PC-9 (cell line): ENCODE measurements at regions not wholly inside any gene's neighbourhood (a gene's known extent, or its start where the extent isn't known, plus 50 kb on each side); places are given as distances from the start of the nearest gene placed in this dataset.
"Not testable (repeated sequence)": the region's sequence is repeated elsewhere in the genome, so short reads cannot be mapped to it uniquely, and the experiment has no call there.

Source experiments
- BruUV-seq: library from RNA; stranded (reverse); fragments of 400-500 nt; replicated peaks from 2 replicates; lab custom pipeline; 2021; lab: Mats Ljungman, UMichigan
- CTCF ChIA-PET: fragments of 300-600 bp; sonication (Branson Sonifier 250); formaldehyde crosslinking; loops from one replicate; lab custom pipeline; 2022; ENCODE audit warnings: antibody characterized with exemption; lab: Charles Lee
- POLR2A ChIA-PET: fragments of 300-600 bp; sonication (Branson Sonifier 250); formaldehyde crosslinking; loops from one replicate; lab custom pipeline; 2022; ENCODE audit warnings: antibody characterized with exemption; ENCODE audit not compliant: unreplicated experiment; lab: Charles Lee
- DNase-seq, 2 experiments: peaks; one replicate each; pipeline versions ENCODE4 v3.0.0 to v3.0.0-alpha.2; 2015 to 2022; ENCODE audit warnings: mixed read lengths in 1 of 2
- H2AFZ ChIP-seq: fragments of 200-600 bp; sonication (generic); 2 replicates; pipeline ENCODE4 v1.8.1; 2017; ENCODE audit warnings: antibody characterized with exemption
- H3F3A ChIP-seq: fragments of 200-600 bp; sonication (generic); 2 replicates; pipeline ENCODE4 v1.8.1; 2017; ENCODE audit warnings: antibody characterized with exemption, mild to moderate bottlenecking, low read depth; ENCODE audit not compliant: insufficient read depth
- H3K27ac ChIP-seq: fragments of 200-600 bp; sonication (generic); 2 replicates; pipeline ENCODE4 v1.6.1; 2016; ENCODE audit warnings: mixed run types
- H3K27me3 ChIP-seq: fragments of 200-600 bp; sonication (generic); 2 replicates; pipeline ENCODE4 v1.6.1; 2016; ENCODE audit warnings: low read depth, mixed run types; ENCODE audit not compliant: insufficient read depth
- H3K36me3 ChIP-seq: fragments of 200-600 bp; sonication (generic); 2 replicates; pipeline ENCODE4 v1.6.1; 2016; ENCODE audit warnings: low read depth, mixed run types
- H3K4me1 ChIP-seq: fragments of 200-600 bp; sonication (generic); replicated peaks from 2 replicates; pipeline ENCODE4 v1.6.1; 2016; ENCODE audit warnings: mixed run types; ENCODE audit not compliant: insufficient read depth
- H3K4me2 ChIP-seq: fragments of 200-600 bp; sonication (generic); 2 replicates; pipeline ENCODE4 v1.6.1; 2017; ENCODE audit warnings: mixed run types
- H3K4me3 ChIP-seq: fragments of 200-600 bp; sonication (generic); 2 replicates; pipeline ENCODE4 v1.6.1; 2016; ENCODE audit warnings: mixed run types
- H3K79me2 ChIP-seq: fragments of 200-600 bp; sonication (generic); 2 replicates; pipeline ENCODE4 v1.6.1; 2017; ENCODE audit warnings: low read depth, mixed run types
- H3K9me2 ChIP-seq: fragments of 200-600 bp; sonication (generic); 2 replicates; pipeline ENCODE4 v1.8.1; 2017; ENCODE audit warnings: mild to moderate bottlenecking; ENCODE audit not compliant: insufficient read depth
- H3K9me3 ChIP-seq: fragments of 200-600 bp; sonication (generic); 2 replicates; pipeline ENCODE4 v1.8.1; 2016; ENCODE audit warnings: low read depth; ENCODE audit not compliant: insufficient read depth
- H4K20me1 ChIP-seq: fragments of 200-600 bp; sonication (generic); 2 replicates; pipeline ENCODE4 v1.8.1; 2017; ENCODE audit not compliant: insufficient read depth
- EZH2 ChIP-seq: fragments of 200-600 bp; sonication (generic); IDR thresholded peaks from 2 replicates; pipeline ENCODE4 v1.8.0; 2017; ENCODE audit warnings: antibody characterized with exemption, low read depth
- intact Hi-C: fragments of 100-400 bp; cut with micrococcal nuclease; formaldehyde crosslinking; loops from one replicate; pipeline ENCODE4 v1.10.0; 2022; ENCODE audit not compliant: unreplicated experiment
- TF ChIP-seq, protein P1 (sequence below): fragments of 200-600 bp; sonication (generic); conservative IDR thresholded peaks from 2 replicates; pipeline ENCODE4 v1.6.1; 2017; ENCODE audit warnings: mixed run types, antibody characterized with exemption, mild to moderate bottlenecking, moderate library complexity

DNA sequence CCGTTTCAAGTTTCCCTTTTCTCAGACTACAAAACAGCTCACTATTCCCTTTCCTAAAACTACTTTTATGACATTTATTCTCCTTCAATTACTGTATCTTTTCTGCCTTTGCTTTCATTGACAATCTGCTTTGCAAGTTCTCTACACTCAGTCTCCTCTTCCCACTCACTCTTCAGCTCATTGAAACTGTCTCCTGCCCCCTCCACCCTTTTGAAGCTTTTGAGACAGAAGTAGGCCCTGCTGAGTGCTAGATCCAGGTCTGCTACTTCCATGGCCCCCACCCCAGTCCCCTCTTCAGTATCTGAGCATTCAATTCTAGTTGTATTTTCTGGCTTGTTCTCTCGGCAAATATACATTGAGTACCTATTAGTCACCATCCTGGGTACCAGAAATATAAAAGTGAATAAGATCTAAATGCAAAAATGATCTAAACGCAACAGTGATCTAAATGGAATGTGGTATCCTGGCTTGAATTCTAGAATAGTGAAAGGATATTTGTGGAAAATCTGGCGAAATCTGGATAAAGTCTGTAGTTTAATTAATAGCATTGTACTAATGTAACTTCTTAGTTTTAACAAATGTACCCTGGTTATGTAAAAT lies 58.4 kb downstream of the OR2K2 start:
- no peak overlapping the region for H3K4me3 ChIP-seq
- ChIA-PET POLR2A (no interaction called here), CTCF (no interaction called here)
- H2AFZ ChIP-seq, result no peak overlapping the region
- H3K4me2 ChIP-seq, result no peak overlapping the region
- H3K4me1 ChIP-seq, result no peaks in the 10 kb centered on the region
- no peak for TF ChIP-seq EZH2
- TF ChIP-seq, protein P1, sequence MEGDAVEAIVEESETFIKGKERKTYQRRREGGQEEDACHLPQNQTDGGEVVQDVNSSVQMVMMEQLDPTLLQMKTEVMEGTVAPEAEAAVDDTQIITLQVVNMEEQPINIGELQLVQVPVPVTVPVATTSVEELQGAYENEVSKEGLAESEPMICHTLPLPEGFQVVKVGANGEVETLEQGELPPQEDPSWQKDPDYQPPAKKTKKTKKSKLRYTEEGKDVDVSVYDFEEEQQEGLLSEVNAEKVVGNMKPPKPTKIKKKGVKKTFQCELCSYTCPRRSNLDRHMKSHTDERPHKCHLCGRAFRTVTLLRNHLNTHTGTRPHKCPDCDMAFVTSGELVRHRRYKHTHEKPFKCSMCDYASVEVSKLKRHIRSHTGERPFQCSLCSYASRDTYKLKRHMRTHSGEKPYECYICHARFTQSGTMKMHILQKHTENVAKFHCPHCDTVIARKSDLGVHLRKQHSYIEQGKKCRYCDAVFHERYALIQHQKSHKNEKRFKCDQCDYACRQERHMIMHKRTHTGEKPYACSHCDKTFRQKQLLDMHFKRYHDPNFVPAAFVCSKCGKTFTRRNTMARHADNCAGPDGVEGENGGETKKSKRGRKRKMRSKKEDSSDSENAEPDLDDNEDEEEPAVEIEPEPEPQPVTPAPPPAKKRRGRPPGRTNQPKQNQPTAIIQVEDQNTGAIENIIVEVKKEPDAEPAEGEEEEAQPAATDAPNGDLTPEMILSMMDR, result no peak
- no TSS peak for BruUV-seq
- H3F3A ChIP-seq, result no peaks in the 10 kb centered on the region
- no peaks in the 10 kb centered on the region for H3K9me3 ChIP-seq
- no peaks in the 10 kb centered on the region for H3K27me3 ChIP-seq
- H3K27ac ChIP-seq, result no peak overlapping the region
- H3K79me2 ChIP-seq, result no peaks in the 10 kb centered on the region
- DNase-seq, result no peak
- no peaks in the 10 kb centered on the region; the same call in 1 of the 2 replicates for H3K9me2 ChIP-seq
- no peaks in the 10 kb centered on the region for H4K20me1 ChIP-seq
- intact Hi-C loops, result no loop called here
- no peaks in the 10 kb centered on the region for H3K36me3 ChIP-seq

DNA sequence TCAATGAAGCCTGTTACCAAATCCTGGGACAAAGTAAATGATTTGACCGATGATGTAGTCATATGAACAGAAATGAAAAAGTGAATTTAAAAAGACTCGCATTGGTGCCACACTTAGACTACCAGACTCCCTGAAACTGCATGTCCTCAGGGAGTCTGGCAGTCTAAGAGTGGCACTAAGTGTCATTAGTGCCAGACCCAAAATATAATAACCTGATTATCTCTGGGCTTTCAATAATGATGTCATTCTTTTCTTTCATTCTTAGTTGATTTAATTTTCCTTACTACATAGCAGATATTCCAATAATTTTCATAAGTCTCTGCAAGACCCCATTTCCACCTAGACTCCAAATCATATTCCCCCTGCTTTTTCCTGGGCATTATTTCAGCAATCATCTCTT lies 59.0 kb downstream of the OR2K2 start:
- Histone ChIP-seq H3K27ac (no peak overlapping the region), H3K36me3 (no peaks in the 10 kb centered on the region), H3F3A (no peaks in the 10 kb centered on the region), H2AFZ (no peak overlapping the region), H4K20me1 (no peaks in the 10 kb centered on the region), H3K9me3 (0 out of 2 replicates have a peak, but pooled peaks cover 4% of the 10 kb centered on the region), H3K9me2 (no peaks in the 10 kb centered on the region; the same call in 1 of the 2 replicates), H3K4me2 (no peak overlapping the region), H3K4me1 (no peaks in the 10 kb centered on the region), H3K27me3 (no peaks in the 10 kb centered on the region), H3K79me2 (no peaks in the 10 kb centered on the region), H3K4me3 (no peak overlapping the region)
- POLR2A ChIA-PET, result no interaction called here
- intact Hi-C loops, result no loop called here
- CTCF ChIA-PET, result no interaction called here
- no TSS peak for BruUV-seq
- DNase-seq, result no peak
- TF ChIP-seq EZH2, result no peak
- TF ChIP-seq, protein P1, result no peak

DNA sequence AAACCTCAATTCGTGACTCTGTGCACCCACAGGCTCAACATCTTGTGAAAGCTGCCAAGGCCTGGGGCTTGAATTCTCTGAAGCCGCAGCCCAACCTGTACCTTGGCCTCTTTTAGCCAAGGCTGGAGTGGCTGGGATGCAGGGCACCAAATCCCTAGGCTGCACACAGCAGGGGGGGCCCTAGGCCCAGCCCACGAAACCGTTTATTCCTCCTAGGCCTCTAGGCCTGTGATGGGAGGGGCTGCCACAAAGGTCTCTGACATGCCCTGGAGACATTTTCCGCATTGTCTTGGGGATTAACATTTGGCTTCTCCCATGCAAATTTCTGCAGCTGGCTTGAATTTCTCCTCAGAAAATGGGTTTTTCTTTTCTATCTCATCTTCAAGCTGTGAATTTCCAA lies 64.0 kb downstream of the OR2K2 start:
- BruUV-seq, POLR2A ChIA-PET, H4K20me1 ChIP-seq, H3K9me2 ChIP-seq, H3K36me3 ChIP-seq, H3K27ac ChIP-seq, H3K4me3 ChIP-seq, H2AFZ ChIP-seq, H3K4me1 ChIP-seq, CTCF ChIA-PET, H3K9me3 ChIP-seq, H3K79me2 ChIP-seq, H3K27me3 ChIP-seq, H3F3A ChIP-seq, H3K4me2 ChIP-seq, DNase-seq, intact Hi-C loops: not testable (repeated sequence)

DNA sequence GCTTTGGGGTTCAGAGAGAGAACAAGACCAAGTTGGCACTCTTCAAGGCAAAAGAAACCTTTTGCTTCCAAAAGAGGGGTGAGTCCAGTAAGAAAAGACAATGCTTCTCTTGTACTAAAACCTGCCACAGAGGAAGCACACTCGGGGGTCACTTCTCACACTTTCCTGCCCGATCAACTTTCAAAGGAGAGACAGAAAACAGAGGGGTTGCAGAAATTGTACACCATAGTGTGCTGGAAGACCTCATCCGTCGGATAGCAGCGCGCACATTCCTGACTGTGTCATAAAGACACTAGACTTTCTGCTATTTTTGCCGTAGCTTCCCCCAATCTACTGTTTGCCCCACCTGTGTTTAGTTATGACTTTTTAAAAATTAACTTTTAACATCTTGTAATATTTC lies 66.9 kb downstream of the OR2K2 start:
- TF ChIP-seq, protein P1, result no peak
- TF ChIP-seq EZH2, result no peak
- intact Hi-C loops, result no loop called here
- Histone ChIP-seq H3K36me3 (no peaks in the 10 kb centered on the region), H3K27ac (no peak overlapping the region), H4K20me1 (no peaks in the 10 kb centered on the region), H3K4me1 (no peaks in the 10 kb centered on the region), H3K79me2 (no peaks in the 10 kb centered on the region), H3K27me3 (no peaks in the 10 kb centered on the region), H3K4me2 (no peak overlapping the region), H3K4me3 (no peak overlapping the region), H3K9me2 (no peaks in the 10 kb centered on the region), H3F3A (no peaks in the 10 kb centered on the region), H3K9me3 (peaks cover 8% of the 10 kb centered on the region; the same call in 1 of the 2 replicates), H2AFZ (no peak overlapping the region)
- no TSS peak for BruUV-seq
- ChIA-PET CTCF (no interaction called here), POLR2A (no interaction called here)
- no peak for DNase-seq
